Kidney (tissue), 13 donors: ENCODE measurements at regions not wholly inside any gene's neighbourhood (a gene's known extent, or its start where the extent isn't known, plus 50 kb on each side); places are given as distances from the start of the nearest gene placed in this dataset.

ENCODE experiments used
- DNase-seq, 5 donors: peaks; one replicate each; pipeline ENCODE4 v3.0.0-alpha.2; 2013 to 2020
- FAIRE-seq: peaks from 2 replicates; lab custom pipeline; 2012; peaks lifted over from hg19 to GRCh38; lab: Jason Lieb, UNC
- H3K27ac ChIP-seq, 2 donors: one replicate each; pipeline ENCODE4 v1.7.0; 2013; ENCODE audit warnings: low read depth in 2 of 2, low read length in 2 of 2, inconsistent platforms in 1 of 2
- H3K27me3 ChIP-seq: one replicate; pipeline ENCODE4 v1.7.1; 2013; ENCODE audit warnings: low read length, inconsistent platforms; ENCODE audit not compliant: control insufficient read depth, insufficient read depth
- H3K36me3 ChIP-seq, 3 donors: one replicate each; pipeline versions ENCODE4 v1.7.0 to v1.7.1; 2013; ENCODE audit warnings: low read length in 3 of 3, control low read depth in 1 of 3, inconsistent platforms in 1 of 3; ENCODE audit not compliant: insufficient read depth in 3 of 3, control insufficient read depth in 2 of 3
- H3K4me1 ChIP-seq, 3 donors: one replicate each; pipeline versions ENCODE4 v1.7.0 to v1.7.1; 2013; ENCODE audit warnings: low read length in 3 of 3, inconsistent platforms in 1 of 3, low read depth in 1 of 3; ENCODE audit not compliant: control insufficient read depth in 2 of 3, insufficient read depth in 2 of 3
- H3K4me3 ChIP-seq, 3 donors: one replicate each; pipeline versions ENCODE4 v1.7.0 to v1.8.1; 2013; ENCODE audit warnings: low read length in 3 of 3, control low read depth in 1 of 3, inconsistent platforms in 1 of 3
- H3K9ac ChIP-seq, 3 donors: one replicate each; pipeline versions ENCODE4 v1.7.0 to v1.7.1; 2013; ENCODE audit warnings: low read length in 3 of 3, control low read depth in 1 of 3, inconsistent platforms in 1 of 3
- H3K9me3 ChIP-seq, 3 donors: one replicate each; pipeline versions ENCODE4 v1.7.0 to v1.7.1; 2013; ENCODE audit warnings: low read length in 3 of 3, control low read depth in 1 of 3, inconsistent platforms in 1 of 3; ENCODE audit not compliant: control insufficient read depth in 2 of 3, insufficient read depth in 1 of 3
- intact Hi-C: fragments of 100-400 bp; cut with DNase I; formaldehyde crosslinking; loops from one replicate; pipeline ENCODE4 v1.11.1; 2022
- TF ChIP-seq, protein P1 (sequence below): IDR thresholded peaks from 3 replicates; pipeline ENCODE4 v1.5.1; 2012; ENCODE audit warnings: mild to moderate bottlenecking, moderate library complexity, borderline replicate concordance; ENCODE audit not compliant: insufficient read depth; ENCODE audit errors: extremely low read depth
- donor health status: control.
- donor health status: control.
- donor health status: control.
- donor health status: control.
- donor health status: control.
- donor health status: DM: yes; HTN: yes; CAD: no.
- donor health status: Normal renal cell carcinoma (clear cell type).

DNA sequence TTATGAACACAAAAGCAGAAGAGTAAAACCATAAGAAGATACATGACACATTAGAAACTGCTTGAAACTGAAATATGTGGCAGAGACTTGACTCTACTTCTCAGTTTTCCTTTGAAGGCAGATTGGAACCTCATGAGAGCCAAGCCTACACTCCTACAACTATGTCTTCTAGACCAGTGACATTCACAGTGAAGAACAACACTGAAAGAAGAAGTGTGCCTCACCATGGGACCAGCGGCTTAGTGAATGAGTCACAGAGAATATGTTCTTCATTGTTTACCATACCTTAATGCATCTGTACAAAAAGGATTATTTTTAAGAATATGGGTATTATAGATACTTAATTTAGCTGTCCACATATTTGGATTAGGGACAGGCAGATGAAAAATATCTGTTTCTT, 248.3 kb downstream of the CDC14C start:
- Histone ChIP-seq H3K4me1 (no peaks in the 10 kb centered on the region), H3K4me3 (no peak overlapping the region), H3K27ac (no peak overlapping the region), H3K27me3 (no peaks in the 10 kb centered on the region), H3K9me3 (no peaks in the 10 kb centered on the region), H3K36me3 (no peaks in the 10 kb centered on the region), H3K9ac (no peak overlapping the region)
- FAIRE-seq: no peak
- DNase-seq: no peak
- TF ChIP-seq, protein P1, sequence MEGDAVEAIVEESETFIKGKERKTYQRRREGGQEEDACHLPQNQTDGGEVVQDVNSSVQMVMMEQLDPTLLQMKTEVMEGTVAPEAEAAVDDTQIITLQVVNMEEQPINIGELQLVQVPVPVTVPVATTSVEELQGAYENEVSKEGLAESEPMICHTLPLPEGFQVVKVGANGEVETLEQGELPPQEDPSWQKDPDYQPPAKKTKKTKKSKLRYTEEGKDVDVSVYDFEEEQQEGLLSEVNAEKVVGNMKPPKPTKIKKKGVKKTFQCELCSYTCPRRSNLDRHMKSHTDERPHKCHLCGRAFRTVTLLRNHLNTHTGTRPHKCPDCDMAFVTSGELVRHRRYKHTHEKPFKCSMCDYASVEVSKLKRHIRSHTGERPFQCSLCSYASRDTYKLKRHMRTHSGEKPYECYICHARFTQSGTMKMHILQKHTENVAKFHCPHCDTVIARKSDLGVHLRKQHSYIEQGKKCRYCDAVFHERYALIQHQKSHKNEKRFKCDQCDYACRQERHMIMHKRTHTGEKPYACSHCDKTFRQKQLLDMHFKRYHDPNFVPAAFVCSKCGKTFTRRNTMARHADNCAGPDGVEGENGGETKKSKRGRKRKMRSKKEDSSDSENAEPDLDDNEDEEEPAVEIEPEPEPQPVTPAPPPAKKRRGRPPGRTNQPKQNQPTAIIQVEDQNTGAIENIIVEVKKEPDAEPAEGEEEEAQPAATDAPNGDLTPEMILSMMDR: no peak
- intact Hi-C loops: no loop called here

DNA sequence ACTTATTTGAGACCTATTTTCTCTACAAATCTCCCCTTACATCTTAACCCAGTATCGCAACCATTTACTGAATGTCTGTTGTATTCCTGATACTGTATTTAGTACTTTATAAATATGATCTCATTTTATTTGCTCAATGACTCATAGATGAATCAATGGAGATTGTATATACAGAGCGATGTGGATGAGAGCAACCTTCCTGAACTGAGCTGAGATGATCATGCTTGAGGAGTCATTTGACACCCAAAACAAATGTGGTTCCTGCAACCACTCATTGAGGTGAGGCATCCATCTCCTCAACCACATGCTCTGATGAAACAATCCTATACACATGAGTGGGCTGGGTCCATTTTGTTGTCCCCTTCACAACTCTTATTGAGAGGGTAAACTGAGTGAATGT, 250.0 kb downstream of the CDC14C start:
- no peaks in the 10 kb centered on the region for H3K4me1 ChIP-seq
- TF ChIP-seq, protein P1: no peak
- H3K9ac ChIP-seq: no peak overlapping the region
- FAIRE-seq: no peak
- no peaks in the 10 kb centered on the region for H3K36me3 ChIP-seq
- no peaks in the 10 kb centered on the region for H3K9me3 ChIP-seq
- H3K4me3 ChIP-seq: no peak overlapping the region
- H3K27me3 ChIP-seq: no peaks in the 10 kb centered on the region
- DNase-seq: no peak
- no peak overlapping the region for H3K27ac ChIP-seq
- intact Hi-C loops: no loop called here

DNA sequence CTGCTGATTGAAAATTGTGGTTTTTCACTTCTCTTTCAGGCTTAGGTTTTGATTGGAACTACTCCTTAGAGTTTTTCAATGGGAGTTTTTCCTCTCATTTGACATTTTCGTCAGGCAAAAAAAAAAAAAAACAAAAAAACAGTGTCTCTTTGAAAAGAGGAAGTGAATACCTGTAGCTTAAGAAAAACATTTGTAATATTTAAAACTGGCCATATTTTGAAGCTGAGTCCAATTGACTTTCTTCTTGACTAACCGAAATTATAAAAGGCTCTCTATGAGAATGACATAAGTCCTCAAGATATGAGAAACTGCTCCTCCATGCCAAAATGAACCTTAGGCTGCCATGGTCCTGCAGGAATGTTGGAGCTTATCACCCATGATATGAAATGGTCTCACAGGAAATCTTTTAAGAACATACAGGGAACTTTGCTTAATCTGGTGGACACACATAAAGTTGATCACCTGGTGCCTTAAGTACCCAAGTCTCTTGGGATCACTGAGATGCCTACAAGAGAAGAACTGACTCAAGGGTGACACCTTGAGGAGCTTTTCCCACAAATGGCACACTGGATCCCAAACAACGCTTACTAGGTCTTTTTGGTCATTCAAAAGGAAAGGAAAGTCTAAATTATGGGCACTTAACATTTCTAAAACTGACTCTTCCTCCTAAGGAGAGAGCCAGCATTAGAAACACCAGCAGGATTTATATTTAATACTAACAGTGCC, 263.4 kb downstream of the CDC14C start:
- no peaks in the 10 kb centered on the region for H3K36me3 ChIP-seq
- no peak overlapping the region for H3K27ac ChIP-seq
- H3K4me3 ChIP-seq: no peak overlapping the region
- intact Hi-C loops: no loop called here
- H3K27me3 ChIP-seq: no peaks in the 10 kb centered on the region
- no peaks in the 10 kb centered on the region for H3K9me3 ChIP-seq
- H3K4me1 ChIP-seq: no peaks in the 10 kb centered on the region
- FAIRE-seq (no peak), DNase-seq (no peak)
- no peak overlapping the region for H3K9ac ChIP-seq
- TF ChIP-seq, protein P1: no peak
